H1 (cell line): ENCODE measurements at regions not wholly inside any gene's neighbourhood (a gene's known extent, or its start where the extent isn't known, plus 50 kb on each side); places are given as distances from the start of the nearest gene placed in this dataset.

ENCODE experiments used
- BCL11A ChIP-seq, 2 experiments: IDR thresholded peaks; one replicate each; pipeline ENCODE4 v1.6.1; 2011; ENCODE audit warnings: low read depth in 2 of 2, low read length in 2 of 2, mild to moderate bottlenecking in 2 of 2
- CTCF ChIP-seq, 3 experiments: IDR thresholded peaks; 1 replicate in 2 of 3; 2 replicates in 1 of 3; pipeline versions ENCODE4 v1.5.1 to v1.6.1; 2011; ENCODE audit warnings: low read length in 3 of 3, mild to moderate bottlenecking in 3 of 3, inconsistent platforms in 2 of 3, low read depth in 1 of 3, moderate library complexity in 1 of 3; ENCODE audit not compliant: insufficient read depth in 1 of 3; ENCODE audit errors: control extremely low read depth in 1 of 3
- E2F6 ChIP-seq: IDR thresholded peaks from 2 replicates; pipeline ENCODE4 v1.6.1; 2012; ENCODE audit warnings: inconsistent platforms
- EZH2 ChIP-seq: fragments of 200-600 bp; sonication (generic); IDR thresholded peaks from 2 replicates; pipeline ENCODE4 v1.7.1; 2012; ENCODE audit warnings: low read depth, mild to moderate bottlenecking, moderate library complexity, low read length, inconsistent platforms; ENCODE audit not compliant: severe bottlenecking
- JUND ChIP-seq: IDR thresholded peaks from 2 replicates; pipeline ENCODE4 v1.6.1; 2011; ENCODE audit warnings: mild to moderate bottlenecking, improper control_type of control experiment, low read length
- KDM1A ChIP-seq: fragments of 200-600, 300-600 bp; sonication (generic); IDR thresholded peaks from 2 replicates; pipeline ENCODE4 v1.7.1; 2016; ENCODE audit warnings: mild to moderate bottlenecking, low read length, borderline replicate concordance
- MAX ChIP-seq: IDR thresholded peaks from 2 replicates; pipeline ENCODE4 v1.6.1; 2012; ENCODE audit warnings: inconsistent platforms
- POLR2A ChIP-seq, 2 experiments: IDR thresholded peaks; 1 replicate in 1 of 2; 2 replicates in 1 of 2; pipeline ENCODE4 v1.6.1; 2011; ENCODE audit warnings: low read depth in 2 of 2, low read length in 2 of 2, mild to moderate bottlenecking in 2 of 2; ENCODE audit errors: control extremely low read depth in 1 of 2
- POLR2AphosphoS5 ChIP-seq: IDR thresholded peaks from 2 replicates; pipeline ENCODE4 v1.6.1; 2011; ENCODE audit warnings: low read depth, low read length
- RAD21 ChIP-seq, 2 experiments: IDR thresholded peaks in 1 of 2; conservative IDR thresholded peaks in 1 of 2; 2 replicates each; pipeline ENCODE4 v1.6.1; 2011; ENCODE audit warnings: low read depth in 2 of 2, low read length in 2 of 2, improper control_type of control experiment in 1 of 2, inconsistent platforms in 1 of 2, mild to moderate bottlenecking in 1 of 2, moderate library complexity in 1 of 2
- RXRA ChIP-seq: IDR thresholded peaks from 2 replicates; pipeline ENCODE4 v1.6.1; 2011; ENCODE audit warnings: low read depth, mild to moderate bottlenecking, low read length, moderate library complexity; ENCODE audit not compliant: insufficient read depth
- SIN3A ChIP-seq, 2 experiments: IDR thresholded peaks in 1 of 2; conservative IDR thresholded peaks in 1 of 2; 2 replicates each; pipeline ENCODE4 v1.6.1; 2011 to 2012; ENCODE audit warnings: low read length in 2 of 2, improper control_type of control experiment in 1 of 2, low read depth in 1 of 2, mild to moderate bottlenecking in 1 of 2
- SIRT6 ChIP-seq: IDR thresholded peaks from one replicate; pipeline ENCODE4 v1.7.1; 2012; ENCODE audit warnings: low read length, inconsistent platforms
- TEAD4 ChIP-seq: IDR thresholded peaks from 2 replicates; pipeline ENCODE4 v1.6.1; 2012; ENCODE audit warnings: low read depth, low read length, inconsistent platforms, mixed read lengths

- TF ChIP-seq CTCF (IDR thresholded peaks at IDR 0.05; ENCODE audit: control extremely low read depth in 1 of 3, insufficient read depth in 1 of 3, low read depth in 1 of 3, low read length in 3 of 3) (no peak), KDM1A (no peak), SIN3A (conservative IDR thresholded peaks at IDR 0.05 in 1 of 2, IDR thresholded peaks at IDR 0.05 in 1 of 2; ENCODE audit: low read depth in 1 of 2, low read length in 2 of 2) (no peak), MAX (no peak), POLR2A (IDR thresholded peaks at IDR 0.05; ENCODE audit: control extremely low read depth in 1 of 2, low read depth in 2 of 2, low read length in 2 of 2) (no peak), EZH2 (no peak), TEAD4 (no peak), BCL11A (IDR thresholded peaks at IDR 0.05; ENCODE audit: low read depth in 2 of 2, low read length in 2 of 2) (no peak), JUND (no peak), RAD21 (IDR thresholded peaks at IDR 0.05 in 1 of 2, conservative IDR thresholded peaks at IDR 0.05 in 1 of 2; ENCODE audit: low read depth in 2 of 2, low read length in 2 of 2) (no peak), POLR2AphosphoS5 (no peak), RXRA (no peak), E2F6 (no peak), SIRT6 (no peak)
Measured at GRCh38 chr6:166752928-166753721, 126.1 kb upstream of the RPS6KA2 start.
